DND-41 (cell line): ENCODE measurements at regions not wholly inside any gene's neighbourhood (a gene's known extent, or its start where the extent isn't known, plus 50 kb on each side); places are given as distances from the start of the nearest gene placed in this dataset.

Experiments used
- ATAC-seq: fragments of 200-7000 bp; cut with Tn5 transposase; 3 replicates; pipeline ENCODE4 v1.9.1; 2021; ENCODE audit warnings: low read depth; ENCODE audit not compliant: insufficient read depth
- DNase-seq: peaks from one replicate; pipeline ENCODE4 v3.0.0-alpha.2; 2020
- H2AFZ ChIP-seq: 2 replicates; pipeline ENCODE4 v1.6.0; 2012; ENCODE audit warnings: low read depth, low read length
- H3K27ac ChIP-seq: 2 replicates; pipeline ENCODE4 v1.5.1; 2012; ENCODE audit warnings: low read length, inconsistent platforms
- H3K27me3 ChIP-seq: fragments of 200-600 bp; sonication (generic); 2 replicates; pipeline ENCODE4 v1.6.0; 2012; ENCODE audit warnings: low read length, mild to moderate bottlenecking, inconsistent platforms; ENCODE audit not compliant: insufficient read depth, poor library complexity
- H3K36me3 ChIP-seq: 2 replicates; pipeline ENCODE4 v1.5.1; 2012; ENCODE audit warnings: low read length, inconsistent platforms; ENCODE audit not compliant: insufficient read depth
- H3K4me1 ChIP-seq: 2 replicates; pipeline ENCODE4 v1.5.1; 2012; ENCODE audit warnings: mild to moderate bottlenecking, low read length; ENCODE audit not compliant: insufficient read depth
- H3K4me2 ChIP-seq: 2 replicates; pipeline ENCODE4 v1.6.0; 2012; ENCODE audit warnings: mild to moderate bottlenecking, moderate library complexity, low read length, inconsistent platforms; ENCODE audit not compliant: insufficient read depth
- H3K4me3 ChIP-seq, 2 experiments: fragments of 200-600 bp in 1 of 2; shearing (Covaris generic) in 1 of 2; 2 replicates each; pipeline ENCODE4 v1.5.1; 2012 to 2016; ENCODE audit warnings: inconsistent platforms in 2 of 2, low read length in 2 of 2, mild to moderate bottlenecking in 2 of 2, low read depth in 1 of 2, moderate library complexity in 1 of 2
- H3K79me2 ChIP-seq: 2 replicates; pipeline ENCODE4 v1.6.0; 2012; ENCODE audit warnings: low read length, inconsistent platforms; ENCODE audit not compliant: insufficient read depth
- H3K9ac ChIP-seq: 2 replicates; pipeline ENCODE4 v1.6.0; 2012; ENCODE audit warnings: low read depth, mild to moderate bottlenecking, inconsistent platforms, low read length, moderate library complexity
- H3K9me3 ChIP-seq: 2 replicates; pipeline ENCODE4 v1.5.1; 2012; ENCODE audit warnings: low read length, moderate library complexity, mild to moderate bottlenecking, inconsistent platforms; ENCODE audit not compliant: insufficient read depth, severe bottlenecking
- H4K20me1 ChIP-seq: 2 replicates; pipeline ENCODE4 v1.6.0; 2012; ENCODE audit warnings: low read length; ENCODE audit not compliant: insufficient read depth
- CTCF ChIP-seq: IDR thresholded peaks from 2 replicates; pipeline ENCODE4 v1.5.1; 2012; ENCODE audit warnings: borderline replicate concordance, low read length, moderate library complexity, mild to moderate bottlenecking; ENCODE audit not compliant: poor library complexity, severe bottlenecking; ENCODE audit errors: extremely low read depth
- EZH2 ChIP-seq: IDR thresholded peaks from 3 replicates; pipeline ENCODE4 v1.6.1; 2012; ENCODE audit warnings: borderline replicate concordance, low read depth, mild to moderate bottlenecking, moderate library complexity, low read length, inconsistent platforms; ENCODE audit not compliant: severe bottlenecking

GRCh38 chr12:62135553-62136200, 124.5 kb upstream of the USP15 start:
- Histone ChIP-seq H2AFZ (no peak overlapping the region), H3K36me3 (no peaks in the 10 kb centered on the region), H3K79me2 (no peaks in the 10 kb centered on the region), H3K9ac (no peak overlapping the region), H3K4me2 (no peak overlapping the region), H3K4me1 (no peaks in the 10 kb centered on the region), H3K27ac (no peak overlapping the region), H3K27me3 (no peaks in the 10 kb centered on the region), H3K9me3 (no peaks in the 10 kb centered on the region), H4K20me1 (no peaks in the 10 kb centered on the region), H3K4me3 (no peak overlapping the region)
- no peak for DNase-seq
- ATAC-seq: no peak
- TF ChIP-seq CTCF (no peak), EZH2 (no peak)

- Histone ChIP-seq H2AFZ (no peak overlapping the region), H4K20me1 (no peaks in the 10 kb centered on the region), H3K4me1 (no peaks in the 10 kb centered on the region), H3K36me3 (no peaks in the 10 kb centered on the region), H3K27me3 (no peaks in the 10 kb centered on the region), H3K27ac (no peak overlapping the region), H3K9ac (no peak overlapping the region), H3K4me2 (no peak overlapping the region), H3K9me3 (no peaks in the 10 kb centered on the region), H3K4me3 (no peak overlapping the region), H3K79me2 (no peaks in the 10 kb centered on the region)
- TF ChIP-seq EZH2: no peak
- TF ChIP-seq CTCF: no peak
- ATAC-seq: no peak
- DNase-seq: no peak
Observed at GRCh38 chr12:62136496-62136895, 123.7 kb upstream of the USP15 start.

GRCh38 chr12:62138527-62138926, 121.7 kb upstream of the USP15 start:
- Histone ChIP-seq H3K4me1 (no peaks in the 10 kb centered on the region), H3K4me2 (no peak overlapping the region), H3K79me2 (no peaks in the 10 kb centered on the region), H4K20me1 (no peaks in the 10 kb centered on the region), H3K27ac (no peak overlapping the region), H3K4me3 (no peak overlapping the region), H3K9me3 (no peaks in the 10 kb centered on the region), H3K27me3 (no peaks in the 10 kb centered on the region), H3K9ac (no peak overlapping the region), H2AFZ (no peak overlapping the region), H3K36me3 (no peaks in the 10 kb centered on the region)
- TF ChIP-seq CTCF: no peak
- TF ChIP-seq EZH2: no peak
- no peak for ATAC-seq
- no peak for DNase-seq
